Hepatocyte (in vitro differentiated cells): ENCODE measurements at regions not wholly inside any gene's neighbourhood (a gene's known extent, or its start where the extent isn't known, plus 50 kb on each side); places are given as distances from the start of the nearest gene placed in this dataset.

Experiments
- CTCF ChIP-seq: fragments of 200-600 bp; sonication (generic); IDR thresholded peaks from 2 replicates; pipeline ENCODE4 v1.5.1; 2016; ENCODE audit warnings: antibody characterized with exemption, mild to moderate bottlenecking; ENCODE audit not compliant: poor library complexity
- EZH2 ChIP-seq: fragments of 200-600 bp; sonication (generic); IDR thresholded peaks from 2 replicates; pipeline ENCODE4 v1.6.1; 2016; ENCODE audit warnings: antibody characterized with exemption, mild to moderate bottlenecking, borderline replicate concordance

GRCh38 chr6:169070506-169071176, 183.0 kb downstream of the THBS2 start:
- TF ChIP-seq CTCF: no peak
- no peak for TF ChIP-seq EZH2
